ENCODE measurements at regions not wholly inside any gene's neighbourhood (a gene's known extent, or its start where the extent isn't known, plus 50 kb on each side); places are given as distances from the start of the nearest gene placed in this dataset.
"Not testable (repeated sequence)": the region's sequence is repeated elsewhere in the genome, so short reads cannot be mapped to it uniquely, and the experiment has no call there.

GRCh38 chr10:6713716-6714115 lies 133.6 kb upstream of the PRKCQ start:
- DNase-seq (ENCODE audit: low read depth, low spot score): no peak
- in situ Hi-C loops (cut with HindIII; ENCODE audit: low sequenced_read_pairs): no loop called here
- no peak overlapping the region for H3K4me3 ChIP-seq (ENCODE audit: low read depth, low read length)
- TF ChIP-seq CTCF (IDR thresholded peaks at IDR 0.05; ENCODE audit: low read depth, low read length): no peak

- no peak for DNase-seq (ENCODE audit: low read depth, low spot score)
- TF ChIP-seq CTCF (IDR thresholded peaks at IDR 0.05; ENCODE audit: low read depth, low read length): no peak
- H3K4me3 ChIP-seq (ENCODE audit: low read depth, low read length): no peak overlapping the region
- in situ Hi-C loops (cut with HindIII; ENCODE audit: low sequenced_read_pairs): no loop called here
Observed at GRCh38 chr10:6713120-6713519, 133.0 kb upstream of the PRKCQ start.

GRCh38 chr10:6711881-6712280 lies 131.8 kb upstream of the PRKCQ start:
- no peak for DNase-seq (ENCODE audit: low read depth, low spot score)
- in situ Hi-C loops (cut with HindIII; ENCODE audit: low sequenced_read_pairs): no loop called here
- no peak overlapping the region for H3K4me3 ChIP-seq (ENCODE audit: low read depth, low read length)
- TF ChIP-seq CTCF (IDR thresholded peaks at IDR 0.05; ENCODE audit: low read depth, low read length): no peak

- no peak for DNase-seq (ENCODE audit: low read depth, low spot score)
- no peak overlapping the region for H3K4me3 ChIP-seq (ENCODE audit: low read depth, low read length)
- no peak for TF ChIP-seq CTCF (IDR thresholded peaks at IDR 0.05; ENCODE audit: low read depth, low read length)
- in situ Hi-C loops (cut with HindIII; ENCODE audit: low sequenced_read_pairs): no loop called here
Observed at GRCh38 chr10:6711408-6711841, 131.3 kb upstream of the PRKCQ start.

- no peak for TF ChIP-seq CTCF (IDR thresholded peaks at IDR 0.05; ENCODE audit: low read depth, low read length)
- in situ Hi-C loops (cut with HindIII; ENCODE audit: low sequenced_read_pairs): no loop called here
- no peak for DNase-seq (ENCODE audit: low read depth, low spot score)
- H3K4me3 ChIP-seq (ENCODE audit: low read depth, low read length): no peak overlapping the region
Observed at GRCh38 chr10:6707352-6707751, 127.3 kb upstream of the PRKCQ start.

- TF ChIP-seq CTCF (IDR thresholded peaks at IDR 0.05; ENCODE audit: low read depth, low read length): no peak
- in situ Hi-C loops (cut with HindIII; ENCODE audit: low sequenced_read_pairs): no loop called here
- no peak for DNase-seq (ENCODE audit: low read depth, low spot score)
- no peak overlapping the region for H3K4me3 ChIP-seq (ENCODE audit: low read depth, low read length)
Observed at GRCh38 chr10:6706725-6707124, 126.6 kb upstream of the PRKCQ start.

GRCh38 chr10:6704896-6705295 lies 124.8 kb upstream of the PRKCQ start:
- TF ChIP-seq CTCF (IDR thresholded peaks at IDR 0.05; ENCODE audit: low read depth, low read length): no peak
- no peak for DNase-seq (ENCODE audit: low read depth, low spot score)

GRCh38 chr10:6702833-6703232 lies 122.8 kb upstream of the PRKCQ start:
- DNase-seq (ENCODE audit: low read depth, low spot score); H3K4me3 ChIP-seq (ENCODE audit: low read depth, low read length); in situ Hi-C loops (cut with HindIII; ENCODE audit: low sequenced_read_pairs): not testable (repeated sequence)

More at GRCh38 chr10:6704896-6705295, 124.8 kb upstream of the PRKCQ start:
- in situ Hi-C loops (cut with HindIII; ENCODE audit: low sequenced_read_pairs): no loop called here
- H3K4me3 ChIP-seq (ENCODE audit: low read depth, low read length): no peak overlapping the region

All from astrocyte of the spinal cord (primary cell).